AML-193 (cell line): ENCODE measurements at regions not wholly inside any gene's neighbourhood (a gene's known extent, or its start where the extent isn't known, plus 50 kb on each side); places are given as distances from the start of the nearest gene placed in this dataset.

Experiments used
- DNase-seq, 2 experiments: peaks; one replicate each; lab custom pipeline; 2025; lab: John Stamatoyannopoulos, UW

GRCh38 chr2:12828980-12829379, 112.2 kb downstream of the TRIB2 start:
- no peak for DNase-seq

DNA sequence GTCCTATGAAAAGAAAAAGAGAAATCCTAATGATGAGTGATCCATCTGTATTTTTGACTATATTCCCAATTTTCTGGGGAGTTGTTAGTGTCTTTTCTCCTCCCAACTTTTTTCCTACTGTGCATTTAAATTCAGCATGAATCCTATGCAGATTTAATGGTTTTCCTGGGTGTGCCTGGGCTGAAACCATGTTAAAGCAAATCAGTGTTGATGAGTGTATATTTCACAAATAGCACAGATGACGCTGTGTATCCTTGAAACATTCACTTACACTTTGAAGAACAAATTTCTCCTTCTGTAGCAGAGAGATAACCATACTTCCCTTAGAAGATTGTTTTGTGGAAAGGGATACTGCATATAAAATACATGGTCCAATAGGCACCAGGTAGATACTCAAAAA, 114.3 kb downstream of the TRIB2 start:
- DNase-seq = no peak

DNA sequence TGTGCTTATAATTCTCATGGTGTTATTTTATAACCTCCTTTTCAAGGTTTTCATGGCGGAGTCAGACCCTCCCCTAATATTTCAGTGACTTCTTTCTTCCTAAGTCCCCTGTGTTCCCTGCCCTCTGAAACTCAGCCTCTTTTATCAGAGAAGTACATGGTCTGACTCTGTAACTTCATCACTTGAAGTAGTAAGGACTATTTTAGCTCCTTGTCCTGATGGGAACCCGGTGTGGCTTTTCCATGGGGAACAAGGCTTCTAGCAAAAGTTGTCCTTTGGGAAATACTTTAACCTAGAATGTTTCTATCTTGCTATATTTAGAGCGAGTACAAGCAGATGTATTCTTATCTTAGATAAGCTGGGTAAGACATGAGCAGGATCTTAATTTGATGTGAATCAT, 117.5 kb downstream of the TRIB2 start:
- no peak for DNase-seq

GRCh38 chr2:12835733-12836132, 119.0 kb downstream of the TRIB2 start:
- no peak for DNase-seq

DNA sequence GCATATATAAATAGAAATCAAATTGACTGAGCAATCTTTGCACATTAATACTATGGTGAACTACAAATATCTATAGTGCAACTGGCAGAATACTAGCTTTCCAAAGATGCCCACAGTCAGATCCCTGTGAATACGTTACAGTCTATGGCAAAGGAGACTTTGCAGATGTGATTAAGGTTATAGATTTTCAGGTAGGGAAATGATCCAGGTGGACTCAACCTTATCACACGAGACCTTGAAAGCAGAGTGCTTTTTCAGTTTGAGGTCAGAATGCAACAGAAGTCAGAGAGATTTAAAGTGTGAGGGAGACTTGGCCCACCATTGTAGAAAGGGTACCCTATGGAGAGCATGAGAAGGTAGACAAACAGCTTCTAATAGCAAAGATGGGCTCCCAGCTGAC, 122.6 kb downstream of the TRIB2 start:
- no peak for DNase-seq

DNA sequence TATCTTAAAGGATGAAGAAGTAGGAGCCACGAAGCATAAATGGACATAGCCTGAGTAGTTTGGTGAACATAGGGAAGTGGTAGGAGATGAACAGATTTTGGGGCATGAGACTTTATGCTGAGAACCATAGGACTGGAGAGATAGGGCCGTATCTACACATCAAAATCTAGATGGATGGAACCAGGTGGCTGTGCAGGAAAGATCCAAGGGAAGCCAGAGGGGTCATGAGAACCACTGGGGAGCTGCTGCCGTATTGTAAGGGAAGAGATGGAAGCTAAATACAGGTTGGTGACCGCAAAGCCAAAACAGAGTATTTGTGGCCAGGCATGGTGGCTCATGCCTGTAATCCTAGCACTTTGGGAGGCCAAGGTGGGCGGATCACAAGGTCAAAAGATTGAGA, 124.3 kb downstream of the TRIB2 start:
- DNase-seq = no peak

DNA sequence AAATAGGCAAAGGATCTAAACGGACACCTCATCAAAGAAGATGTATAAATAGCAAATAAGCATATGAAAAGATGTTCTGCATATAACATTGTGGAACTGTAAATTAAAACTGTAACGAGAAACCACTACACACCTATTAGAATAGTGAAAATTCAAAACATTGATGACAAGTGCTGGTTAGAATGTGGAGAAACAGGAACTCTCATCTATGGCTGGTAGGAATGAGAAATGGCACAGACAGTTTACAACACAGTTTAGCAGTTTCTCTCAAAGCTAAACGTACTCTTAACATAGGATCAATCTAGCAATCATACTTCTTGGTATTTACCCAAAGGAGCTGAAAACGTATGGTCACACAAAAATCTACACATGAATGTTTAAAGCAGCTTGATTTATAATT, 126.2 kb downstream of the TRIB2 start:
- DNase-seq = no peak

DNA sequence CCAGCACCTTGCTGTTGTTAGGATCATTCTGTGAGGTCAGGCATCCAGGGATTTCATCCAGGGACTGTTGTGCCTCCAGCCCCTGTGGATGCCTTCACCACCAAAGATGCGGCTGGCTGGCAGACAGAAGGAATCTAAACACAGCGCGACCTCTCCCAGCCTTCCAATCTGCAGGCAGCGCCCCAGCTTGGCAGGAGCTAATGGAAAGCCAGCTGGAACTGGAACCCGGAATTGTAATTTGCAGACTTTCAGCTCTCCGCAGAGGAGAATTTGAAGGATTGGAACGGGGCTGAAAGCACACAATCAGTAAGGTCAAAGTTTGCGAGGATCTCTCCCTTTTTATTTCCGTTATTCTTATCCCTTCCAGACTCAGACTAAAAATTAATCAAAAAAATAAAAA, 127.8 kb downstream of the TRIB2 start:
- no peak for DNase-seq

- DNase-seq = no peak
Measured at GRCh38 chr2:12847694-12848575, 131.2 kb downstream of the TRIB2 start.

DNA sequence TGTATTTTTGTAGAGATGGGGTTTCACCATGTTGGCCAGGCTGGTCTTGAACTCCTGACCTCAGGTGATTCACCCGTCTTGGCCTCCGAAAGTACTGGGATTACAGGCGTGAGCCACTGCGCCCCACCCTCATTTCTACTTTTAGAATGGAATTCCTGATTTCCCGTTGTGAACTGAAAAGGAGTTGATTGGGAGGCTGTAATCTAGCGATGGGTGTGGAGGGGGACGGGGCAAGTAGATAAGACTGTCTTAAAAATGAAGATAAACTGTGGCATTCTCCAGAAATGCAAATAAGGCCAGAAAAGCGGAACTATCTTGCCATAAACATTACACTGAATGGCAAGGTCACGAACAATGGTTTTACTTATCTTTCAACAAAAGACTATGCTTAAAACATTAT, 135.4 kb downstream of the TRIB2 start:
- DNase-seq = no peak

DNA sequence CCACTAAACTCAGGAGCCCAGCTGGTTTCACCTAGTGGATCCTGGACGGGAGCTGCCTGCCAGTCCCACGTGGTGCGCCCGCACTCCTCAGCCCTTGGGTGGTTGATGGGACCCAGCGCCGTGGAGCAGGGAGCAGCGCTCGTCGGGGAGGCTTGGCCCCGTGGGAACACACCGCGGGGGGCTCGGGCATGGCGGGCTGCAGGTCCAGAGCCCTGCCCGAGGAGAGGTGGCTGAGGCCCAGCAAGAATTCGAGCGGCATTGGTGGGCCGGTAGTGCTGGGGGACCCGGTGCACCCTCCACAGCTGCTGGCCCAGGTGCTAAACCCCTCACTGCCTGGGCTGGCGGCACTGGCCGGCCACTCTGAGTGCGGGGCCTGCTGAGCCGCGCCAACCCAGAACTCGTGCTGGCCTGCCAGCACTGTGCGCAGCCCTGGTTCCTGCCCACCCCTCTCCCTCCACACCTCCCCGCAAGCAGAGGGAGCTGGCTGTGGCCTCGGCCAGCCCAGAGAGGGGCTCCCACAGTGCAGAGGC, 137.3 kb downstream of the TRIB2 start:
- DNase-seq = no peak

GRCh38 chr2:12855508-12855907, 138.8 kb downstream of the TRIB2 start:
- DNase-seq = no peak

GRCh38 chr2:12856934-12857601, 140.3 kb downstream of the TRIB2 start:
- peak; percentile 76 to 88 for DNase-seq

- no peak for DNase-seq
Measured at GRCh38 chr2:12857891-12858290, 141.2 kb downstream of the TRIB2 start.

GRCh38 chr2:12858786-12859185, 142.1 kb downstream of the TRIB2 start:
- DNase-seq = no peak

DNA sequence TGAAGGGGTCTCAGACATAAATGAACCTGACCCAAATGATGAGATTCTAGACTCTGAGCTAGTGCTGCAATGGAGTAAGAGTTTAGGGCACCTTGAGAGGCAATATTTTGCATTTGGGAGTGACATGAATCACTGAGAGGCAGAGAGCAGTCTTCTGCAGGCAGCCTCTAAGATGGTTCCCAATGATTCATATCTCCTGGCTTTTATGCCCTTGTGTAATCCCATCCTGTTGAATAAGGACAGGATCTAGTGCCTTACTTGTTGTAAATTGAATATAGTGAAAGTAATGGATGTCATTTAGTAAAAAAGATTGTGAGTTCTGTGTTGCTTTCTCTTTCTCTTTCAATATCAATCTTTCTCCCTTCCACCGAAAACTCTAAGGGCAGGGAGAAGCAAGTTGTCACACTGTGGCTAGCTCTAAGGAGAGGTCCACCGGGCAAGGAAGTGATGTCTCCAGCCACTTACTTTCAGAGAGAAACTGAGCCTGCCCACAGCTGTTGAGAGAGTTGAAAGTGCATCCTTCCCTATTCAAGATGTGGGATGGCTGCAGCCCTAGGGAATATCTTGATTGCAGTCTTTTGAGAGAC, 144.7 kb downstream of the TRIB2 start:
- DNase-seq = no peak

GRCh38 chr2:12862541-12862940, 145.8 kb downstream of the TRIB2 start:
- DNase-seq = no peak

GRCh38 chr2:12863937-12864336, 147.2 kb downstream of the TRIB2 start:
- DNase-seq = no peak

DNA sequence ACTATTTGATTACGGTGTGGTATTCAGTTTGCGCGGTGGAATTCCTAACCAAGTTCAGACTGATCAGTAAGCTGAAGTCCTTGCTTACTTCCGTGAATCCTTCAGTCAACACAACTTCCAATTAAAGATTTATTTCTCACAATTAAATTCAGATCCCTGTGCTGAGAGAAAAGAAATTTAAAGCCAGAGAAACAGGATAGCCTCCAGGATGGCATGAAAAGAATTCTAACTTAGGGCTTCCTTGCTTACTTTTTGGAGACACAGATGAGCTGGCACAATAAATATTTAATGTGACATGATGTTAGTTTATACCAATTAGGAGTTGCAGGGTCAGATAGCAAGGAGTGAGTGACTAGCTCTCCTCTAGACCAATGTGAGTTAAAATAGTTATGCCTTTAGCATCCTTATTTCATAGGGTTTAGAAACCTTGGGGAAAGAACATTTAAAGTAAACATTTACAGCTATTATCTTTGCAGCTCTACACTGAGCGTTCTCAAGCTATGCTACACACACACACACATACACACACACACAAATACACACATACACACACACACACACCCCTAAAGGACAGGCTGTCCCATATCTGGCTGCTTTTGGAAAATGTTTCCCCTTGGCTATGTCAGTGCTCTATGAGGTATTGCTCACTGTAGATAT, 151.0 kb downstream of the TRIB2 start:
- DNase-seq = no peak

DNA sequence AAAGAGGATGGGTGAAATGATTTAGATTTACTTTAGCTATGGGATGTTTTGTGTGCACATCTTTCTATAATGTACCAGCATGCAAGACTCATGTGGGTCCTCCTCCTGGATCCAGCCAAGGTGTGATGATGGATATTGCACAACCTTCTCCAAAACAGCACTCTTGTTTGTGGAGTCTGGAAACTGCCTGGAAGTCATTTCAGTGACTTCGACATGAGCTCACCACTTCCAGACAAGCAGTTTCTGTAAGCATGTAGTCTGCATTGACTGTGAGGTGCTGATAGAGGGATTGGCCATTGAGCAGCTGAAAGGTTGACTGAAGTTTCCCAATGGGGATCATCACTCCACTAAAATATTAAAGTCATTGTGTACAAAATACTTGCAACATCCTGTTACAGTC, 154.0 kb downstream of the TRIB2 start:
- no peak for DNase-seq

- no peak for DNase-seq
Measured at GRCh38 chr2:12871694-12872315, 155.1 kb downstream of the TRIB2 start.

GRCh38 chr2:12877761-12878160, 161.0 kb downstream of the TRIB2 start:
- DNase-seq = no peak
